ENCODE measurements at regions not wholly inside any gene's neighbourhood (a gene's known extent, or its start where the extent isn't known, plus 50 kb on each side); places are given as distances from the start of the nearest gene placed in this dataset.

GRCh38 chr6:78482801-78483552 is 384.4 kb upstream of the IRAK1BP1 start:
- Histone ChIP-seq H4K20me1 (ENCODE audit: insufficient read depth) (no peaks in the 10 kb centered on the region), H3K9me3 (ENCODE audit: insufficient read depth, low read depth) (no peaks in the 10 kb centered on the region), H3K4me2 (no peak overlapping the region), H2AFZ (no peak overlapping the region), H3K79me2 (ENCODE audit: low read depth) (no peaks in the 10 kb centered on the region), H3F3A (ENCODE audit: insufficient read depth, low read depth) (no peaks in the 10 kb centered on the region), H3K27ac (no peak overlapping the region), H3K4me1 (replicated peaks; ENCODE audit: insufficient read depth) (no peaks in the 10 kb centered on the region), H3K36me3 (ENCODE audit: low read depth) (no peaks in the 10 kb centered on the region), H3K9me2 (ENCODE audit: insufficient read depth) (no peaks in the 10 kb centered on the region), H3K4me3 (no peak overlapping the region), H3K27me3 (ENCODE audit: insufficient read depth, low read depth) (no peaks in the 10 kb centered on the region)
- intact Hi-C loops (cut with micrococcal nuclease; ENCODE audit: unreplicated experiment): no loop called here
- DNase-seq: no peak
- no peak for TF ChIP-seq EZH2 (IDR thresholded peaks at IDR 0.05; ENCODE audit: low read depth)
- TF ChIP-seq CTCF (conservative IDR thresholded peaks at IDR 0.05): no peak
- CTCF ChIA-PET: no interaction called here
- POLR2A ChIA-PET (ENCODE audit: unreplicated experiment): interaction anchor here (0.7 kb wide), 1 partner anchor 143 kb away, joined by 4 read pairs; no protein-coding TSS in a partner anchor
- no TSS peak for BruUV-seq (replicated peaks)

- H3K36me3 ChIP-seq (ENCODE audit: low read depth): no peaks in the 10 kb centered on the region
- H3K79me2 ChIP-seq (ENCODE audit: low read depth): no peaks in the 10 kb centered on the region
- TF ChIP-seq EZH2 (IDR thresholded peaks at IDR 0.05; ENCODE audit: low read depth): no peak
- TF ChIP-seq CTCF (conservative IDR thresholded peaks at IDR 0.05): no peak
- BruUV-seq (replicated peaks): no TSS peak
- intact Hi-C loops (cut with micrococcal nuclease; ENCODE audit: unreplicated experiment): no loop called here
- no peaks in the 10 kb centered on the region for H3F3A ChIP-seq (ENCODE audit: insufficient read depth, low read depth)
- H3K27ac ChIP-seq: no peak overlapping the region
- H3K4me1 ChIP-seq (replicated peaks; ENCODE audit: insufficient read depth): no peaks in the 10 kb centered on the region
- no peak overlapping the region for H3K4me2 ChIP-seq
- no peaks in the 10 kb centered on the region for H3K9me2 ChIP-seq (ENCODE audit: insufficient read depth)
- no peak overlapping the region for H3K4me3 ChIP-seq
- ChIA-PET POLR2A (ENCODE audit: unreplicated experiment) (no interaction called here), CTCF (no interaction called here)
- no peak overlapping the region for H2AFZ ChIP-seq
- DNase-seq: no peak
- no peaks in the 10 kb centered on the region for H3K9me3 ChIP-seq (ENCODE audit: insufficient read depth, low read depth)
- H4K20me1 ChIP-seq (ENCODE audit: insufficient read depth): no peaks in the 10 kb centered on the region
- no peaks in the 10 kb centered on the region for H3K27me3 ChIP-seq (ENCODE audit: insufficient read depth, low read depth)
Measured at GRCh38 chr6:78483553-78484197, 383.7 kb upstream of the IRAK1BP1 start.

GRCh38 chr6:78484198-78485064 is 382.9 kb upstream of the IRAK1BP1 start:
- H3K27ac ChIP-seq: no peak overlapping the region
- no peak overlapping the region for H3K4me3 ChIP-seq
- no peaks in the 10 kb centered on the region for H3K36me3 ChIP-seq (ENCODE audit: low read depth)
- no peaks in the 10 kb centered on the region for H4K20me1 ChIP-seq (ENCODE audit: insufficient read depth)
- CTCF ChIA-PET: no interaction called here
- no TSS peak for BruUV-seq (replicated peaks)
- H3K27me3 ChIP-seq (ENCODE audit: insufficient read depth, low read depth): no peaks in the 10 kb centered on the region
- TF ChIP-seq EZH2 (IDR thresholded peaks at IDR 0.05; ENCODE audit: low read depth) (no peak), CTCF (conservative IDR thresholded peaks at IDR 0.05) (no peak)
- H3K4me1 ChIP-seq (replicated peaks; ENCODE audit: insufficient read depth): no peaks in the 10 kb centered on the region
- H3K9me3 ChIP-seq (ENCODE audit: insufficient read depth, low read depth): no peaks in the 10 kb centered on the region
- no peaks in the 10 kb centered on the region for H3F3A ChIP-seq (ENCODE audit: insufficient read depth, low read depth)
- intact Hi-C loops (cut with micrococcal nuclease; ENCODE audit: unreplicated experiment): no loop called here
- H2AFZ ChIP-seq: no peak overlapping the region
- POLR2A ChIA-PET (ENCODE audit: unreplicated experiment): no interaction called here
- no peak for DNase-seq
- no peak overlapping the region for H3K4me2 ChIP-seq
- no peaks in the 10 kb centered on the region for H3K9me2 ChIP-seq (ENCODE audit: insufficient read depth)
- H3K79me2 ChIP-seq (ENCODE audit: low read depth): no peaks in the 10 kb centered on the region

Data from PC-9 (cell line).